AG04450 (cell line): ENCODE measurements at regions not wholly inside any gene's neighbourhood (a gene's known extent, or its start where the extent isn't known, plus 50 kb on each side); places are given as distances from the start of the nearest gene placed in this dataset.

Experiments used
- CTCF ChIA-PET: fragments of 300-600, 350-600 bp; formaldehyde crosslinking; extraction: SDS; loops from one replicate; lab custom pipeline; 2022; ENCODE audit warnings: antibody characterized with exemption, inconsistent platforms; lab: Charles Lee
- POLR2A ChIA-PET: fragments of 350-600 bp; formaldehyde crosslinking; extraction: SDS; loops from one replicate; lab custom pipeline; 2021; ENCODE audit warnings: antibody characterized with exemption, inconsistent platforms; lab: Yijun Ruan, JAX
- DNase-seq: peaks from one replicate; pipeline ENCODE4 v3.0.0-alpha.2; 2011; ENCODE audit warnings: low read depth, low spot score
- H3K27ac ChIP-seq: one replicate; pipeline ENCODE4 v1.5.1; 2012; ENCODE audit warnings: low read depth, low read length, control low read depth
- H3K27me3 ChIP-seq: one replicate; pipeline ENCODE4 v1.6.0; 2012; ENCODE audit warnings: low read length; ENCODE audit not compliant: control insufficient read depth, insufficient read depth
- H3K4me3 ChIP-seq: 2 replicates; pipeline ENCODE4 v1.5.1; 2011; ENCODE audit warnings: mild to moderate bottlenecking, low read depth, low read length, control low read depth
- H3K9me3 ChIP-seq: 2 replicates; pipeline ENCODE4 v1.5.1; 2012; ENCODE audit warnings: low read length; ENCODE audit not compliant: control insufficient read depth, insufficient read depth
- TF ChIP-seq, protein P1 (sequence below): IDR thresholded peaks from 2 replicates; pipeline ENCODE4 v1.5.1; 2011; ENCODE audit warnings: low read depth, low read length, control low read depth, inconsistent platforms

DNA sequence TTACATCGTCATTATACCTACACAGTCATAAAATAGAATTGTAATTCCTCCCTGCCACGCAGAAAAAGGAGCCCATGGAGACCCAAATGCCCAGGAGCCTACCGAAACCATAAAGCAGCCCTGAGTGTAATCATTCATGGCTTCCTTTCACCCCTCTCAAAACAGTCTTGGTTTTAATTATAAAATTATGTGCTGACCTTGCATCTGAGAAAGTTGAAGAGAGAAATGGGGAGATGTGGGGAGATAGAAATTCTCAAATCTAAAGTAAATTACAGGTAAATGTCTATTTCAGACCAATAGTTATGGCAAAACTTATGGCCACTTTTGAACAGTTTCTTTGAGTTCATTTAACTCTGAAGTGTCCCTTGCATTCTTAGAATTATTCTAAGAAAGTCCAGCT is 1068.8 kb downstream of the BCL11A start:
- POLR2A ChIA-PET = no interaction called here
- no peak overlapping the region for H3K4me3 ChIP-seq
- peaks cover 10% of the 10 kb centered on the region; the same call in 1 of the 2 replicates for H3K9me3 ChIP-seq
- H3K27me3 ChIP-seq = no peaks in the 10 kb centered on the region
- no peak overlapping the region for H3K27ac ChIP-seq
- DNase-seq = no peak
- CTCF ChIA-PET = no interaction called here
- TF ChIP-seq, protein P1, sequence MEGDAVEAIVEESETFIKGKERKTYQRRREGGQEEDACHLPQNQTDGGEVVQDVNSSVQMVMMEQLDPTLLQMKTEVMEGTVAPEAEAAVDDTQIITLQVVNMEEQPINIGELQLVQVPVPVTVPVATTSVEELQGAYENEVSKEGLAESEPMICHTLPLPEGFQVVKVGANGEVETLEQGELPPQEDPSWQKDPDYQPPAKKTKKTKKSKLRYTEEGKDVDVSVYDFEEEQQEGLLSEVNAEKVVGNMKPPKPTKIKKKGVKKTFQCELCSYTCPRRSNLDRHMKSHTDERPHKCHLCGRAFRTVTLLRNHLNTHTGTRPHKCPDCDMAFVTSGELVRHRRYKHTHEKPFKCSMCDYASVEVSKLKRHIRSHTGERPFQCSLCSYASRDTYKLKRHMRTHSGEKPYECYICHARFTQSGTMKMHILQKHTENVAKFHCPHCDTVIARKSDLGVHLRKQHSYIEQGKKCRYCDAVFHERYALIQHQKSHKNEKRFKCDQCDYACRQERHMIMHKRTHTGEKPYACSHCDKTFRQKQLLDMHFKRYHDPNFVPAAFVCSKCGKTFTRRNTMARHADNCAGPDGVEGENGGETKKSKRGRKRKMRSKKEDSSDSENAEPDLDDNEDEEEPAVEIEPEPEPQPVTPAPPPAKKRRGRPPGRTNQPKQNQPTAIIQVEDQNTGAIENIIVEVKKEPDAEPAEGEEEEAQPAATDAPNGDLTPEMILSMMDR = no peak

DNA sequence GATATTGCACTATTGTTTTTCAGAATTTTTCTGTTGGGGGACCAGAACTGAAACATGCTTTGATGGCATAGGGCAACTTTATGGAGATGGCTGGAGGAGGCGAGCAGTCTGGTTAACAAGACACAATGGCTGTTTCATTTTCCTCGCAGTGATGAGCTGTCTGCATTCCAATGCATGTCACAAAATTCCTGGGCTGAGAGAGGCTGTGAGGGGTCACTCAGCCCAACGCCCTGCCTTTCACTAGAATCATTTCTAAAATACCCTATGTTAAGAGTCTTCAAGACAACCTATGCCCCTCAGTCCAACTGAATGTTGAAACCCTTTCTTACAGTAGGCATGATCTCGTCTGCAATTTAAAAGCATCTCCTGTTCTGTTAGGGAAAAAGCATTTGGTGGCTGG is 1090.0 kb downstream of the BCL11A start:
- Histone ChIP-seq H3K27me3 (no peaks in the 10 kb centered on the region), H3K9me3 (no peaks in the 10 kb centered on the region), H3K27ac (no peak overlapping the region), H3K4me3 (no peak overlapping the region)
- POLR2A ChIA-PET = no interaction called here
- TF ChIP-seq, protein P1 = no peak
- CTCF ChIA-PET = no interaction called here
- DNase-seq = no peak

DNA sequence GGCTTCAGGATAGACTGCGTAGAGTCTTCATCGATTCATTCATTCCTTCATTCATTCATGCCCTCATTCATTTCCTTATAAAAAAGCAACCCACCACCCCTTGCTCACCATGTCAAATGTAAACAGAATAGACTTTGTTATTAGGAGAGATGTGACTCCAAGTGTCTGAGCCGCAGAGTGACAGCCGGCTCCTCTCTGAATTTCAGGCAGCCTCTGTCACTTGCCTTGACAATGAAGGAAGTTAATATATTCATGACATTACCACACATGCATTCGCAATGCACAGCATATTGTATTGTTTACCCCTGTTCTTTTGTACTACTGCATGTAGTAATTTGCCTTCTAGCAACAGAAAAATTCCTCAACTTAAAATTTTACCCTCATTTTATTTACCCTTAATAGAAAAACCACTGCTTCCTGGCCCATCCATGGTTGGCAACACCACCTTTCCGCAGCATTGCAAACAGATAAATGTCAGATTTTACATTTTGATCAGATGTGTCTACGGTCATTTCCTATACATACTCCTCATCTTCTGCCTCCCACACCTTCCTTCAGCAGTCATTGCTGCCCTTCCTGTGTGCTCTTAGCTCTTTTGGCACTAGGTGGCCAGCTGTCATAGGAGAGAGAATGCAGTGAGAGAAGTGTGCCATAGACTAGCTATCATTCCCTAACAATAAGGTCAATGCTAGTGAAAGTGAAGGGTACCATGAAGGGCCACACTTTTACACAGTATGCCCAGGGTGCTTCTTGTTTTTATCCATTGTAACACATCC is 1090.8 kb downstream of the BCL11A start:
- H3K27ac ChIP-seq = no peak overlapping the region
- TF ChIP-seq, protein P1 = no peak
- H3K9me3 ChIP-seq = no peaks in the 10 kb centered on the region
- ChIA-PET POLR2A (no interaction called here), CTCF (no interaction called here)
- no peaks in the 10 kb centered on the region for H3K27me3 ChIP-seq
- H3K4me3 ChIP-seq = no peak overlapping the region
- DNase-seq = no peak

DNA sequence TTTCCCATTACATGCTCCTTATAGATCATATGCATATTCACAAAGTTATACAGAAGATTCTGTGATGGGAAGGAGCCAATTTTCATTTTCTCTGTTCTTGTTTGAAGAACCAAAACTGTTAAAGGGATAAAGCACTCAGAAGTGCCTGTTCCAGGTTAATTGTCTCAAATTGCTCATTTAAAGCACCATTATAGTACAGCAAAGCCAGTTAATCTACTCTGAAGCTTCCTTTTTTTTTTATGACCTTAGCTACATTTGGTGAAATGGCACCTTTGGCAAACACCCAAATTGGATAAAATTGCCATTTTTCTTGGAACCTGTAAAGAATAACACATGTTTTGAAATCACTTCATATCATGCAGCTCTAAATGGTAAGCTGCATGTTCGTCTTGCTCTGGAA is 1092.3 kb downstream of the BCL11A start:
- CTCF ChIA-PET = no interaction called here
- DNase-seq = no peak
- POLR2A ChIA-PET = no interaction called here
- TF ChIP-seq, protein P1 = no peak
- no peak overlapping the region for H3K4me3 ChIP-seq
- H3K27me3 ChIP-seq = no peaks in the 10 kb centered on the region
- H3K27ac ChIP-seq = no peak overlapping the region
- no peaks in the 10 kb centered on the region for H3K9me3 ChIP-seq

DNA sequence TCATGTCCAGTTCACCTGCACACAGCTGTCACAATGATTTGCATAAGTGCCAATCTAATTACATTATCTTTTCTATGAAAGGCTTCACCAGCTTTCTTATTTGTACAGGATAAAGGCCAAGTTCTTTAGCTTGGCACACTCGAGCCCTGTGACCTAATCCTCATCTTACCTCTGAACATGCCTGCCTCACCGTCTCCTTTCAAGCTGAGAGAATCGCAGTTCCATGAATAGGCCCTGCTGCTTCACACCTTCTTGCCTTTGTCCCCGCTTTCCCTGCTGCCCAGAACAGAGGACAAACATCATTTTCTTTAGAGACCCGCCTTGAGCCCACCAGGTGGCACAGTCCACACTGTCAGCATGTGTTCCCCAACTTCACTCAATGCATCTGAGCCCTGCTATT is 1094.7 kb downstream of the BCL11A start:
- POLR2A ChIA-PET = no interaction called here
- Histone ChIP-seq H3K9me3 (peaks cover 4% of the 10 kb centered on the region; the same call in 1 of the 2 replicates), H3K27ac (no peak overlapping the region), H3K4me3 (no peak overlapping the region), H3K27me3 (no peaks in the 10 kb centered on the region)
- TF ChIP-seq, protein P1 = no peak
- no peak for DNase-seq
- CTCF ChIA-PET = no interaction called here
